NCI-H526 treated with DMSO at 0.1 percent for 48 hours (cell line): ENCODE measurements at regions not wholly inside any gene's neighbourhood (a gene's known extent, or its start where the extent isn't known, plus 50 kb on each side); places are given as distances from the start of the nearest gene placed in this dataset.
A peak's percentile ranks its signal among the peaks of the same experiment; 100 is the strongest.

Source experiments
- DNase-seq: peaks from one replicate; lab custom pipeline; 2025; lab: John Stamatoyannopoulos, UW

DNA sequence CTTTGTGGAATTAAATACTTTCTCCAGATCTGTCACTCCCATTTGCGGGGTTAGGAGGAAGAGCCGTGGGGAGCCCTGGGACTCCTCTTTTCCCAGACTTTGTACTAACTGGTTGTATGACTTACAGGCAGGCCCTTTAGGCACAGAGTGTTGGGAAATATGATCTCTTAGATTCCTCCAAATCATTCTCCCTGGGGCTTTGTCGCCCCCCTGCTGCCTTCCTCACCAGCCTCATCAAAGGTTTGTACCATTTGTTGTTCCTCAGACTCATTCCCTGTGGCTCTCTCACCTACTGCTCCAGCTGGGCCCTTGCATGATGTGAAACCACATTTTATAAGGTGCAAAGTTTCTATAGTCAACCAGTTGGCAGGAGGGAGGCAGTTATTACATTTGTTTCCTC lies 56.4 kb downstream of the CRYGS start:
- no peak for DNase-seq

- DNase-seq = no peak
Observed at GRCh38 chr3:186487037-186487436, 57.1 kb downstream of the CRYGS start.

GRCh38 chr3:186483611-186484340 lies 60.4 kb downstream of the CRYGS start:
- no peak for DNase-seq

- DNase-seq = no peak
Observed at GRCh38 chr3:186481526-186481925, 62.7 kb downstream of the CRYGS start.

GRCh38 chr3:186477876-186478275 lies 66.3 kb downstream of the CRYGS start:
- no peak for DNase-seq

DNA sequence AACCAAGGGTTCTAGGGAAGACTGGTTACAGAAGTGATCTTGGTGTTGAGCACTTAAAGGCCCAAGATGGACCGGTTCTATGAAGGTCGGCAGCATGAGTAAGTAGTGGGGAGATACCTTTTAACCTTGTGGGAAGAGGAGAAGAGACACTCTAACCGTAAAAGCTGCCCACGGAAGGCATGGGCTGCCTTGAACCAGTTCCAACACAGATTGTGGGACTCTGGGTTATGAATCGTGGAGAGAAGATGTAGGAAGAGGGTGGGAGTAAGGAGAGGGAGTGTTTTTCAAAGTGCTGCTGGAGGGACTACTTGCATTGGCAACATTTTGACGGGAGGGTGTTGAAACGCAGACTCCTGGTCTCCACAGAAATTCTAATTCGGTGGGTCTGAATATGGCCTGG lies 67.1 kb downstream of the CRYGS start:
- no peak for DNase-seq

- no peak for DNase-seq
Observed at GRCh38 chr3:186476541-186476940, 67.6 kb downstream of the CRYGS start.

DNA sequence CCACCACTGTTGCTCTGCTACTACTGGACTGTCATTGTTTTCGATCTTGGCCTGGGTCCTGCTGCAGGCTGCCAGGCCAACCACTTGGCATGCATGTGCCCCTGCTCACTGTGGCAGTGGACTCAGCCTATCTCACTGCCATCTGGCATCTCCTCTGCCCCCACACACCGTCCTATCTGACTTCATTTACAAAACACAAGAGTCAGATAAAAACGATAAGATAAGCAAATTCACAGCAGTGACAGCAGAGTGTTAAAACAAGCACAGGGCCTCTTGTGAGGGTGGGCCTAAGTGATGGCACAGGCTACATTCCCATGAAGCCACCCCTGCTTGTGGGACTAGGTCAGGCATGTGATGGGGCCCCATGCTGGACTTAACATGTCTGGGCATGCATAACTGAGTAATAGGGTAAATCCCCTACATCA lies 68.1 kb downstream of the CRYGS start:
- peak; percentile 16 for DNase-seq

DNA sequence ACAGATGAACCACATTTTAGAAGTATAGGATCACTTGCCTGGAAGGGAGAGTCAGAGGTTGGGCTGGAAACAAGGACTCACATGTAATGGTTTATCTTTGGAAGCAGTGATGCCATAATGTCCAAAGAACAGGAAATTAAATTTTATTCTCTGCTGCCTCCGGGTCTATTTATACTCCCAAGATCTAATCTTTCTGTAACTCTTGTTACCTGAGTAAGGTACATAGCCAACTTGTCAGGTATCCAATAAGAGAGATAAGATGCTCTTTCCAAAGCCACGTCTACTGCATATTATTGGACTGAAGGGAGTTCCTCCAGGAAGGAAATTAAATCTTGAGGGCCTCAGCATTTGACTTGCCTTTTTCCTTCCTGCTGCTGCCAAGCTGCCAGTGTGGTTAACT lies 71.0 kb downstream of the CRYGS start:
- DNase-seq = no peak

- no peak for DNase-seq
Observed at GRCh38 chr3:186472456-186473008, 71.6 kb downstream of the CRYGS start.

- no peak for DNase-seq
Observed at GRCh38 chr3:186471771-186472170, 72.4 kb downstream of the CRYGS start.

- no peak for DNase-seq
Observed at GRCh38 chr3:186469525-186469924, 74.7 kb downstream of the CRYGS start.

- DNase-seq = no peak
Observed at GRCh38 chr3:186467969-186468368, 76.2 kb downstream of the CRYGS start.

GRCh38 chr3:186466391-186466974 lies 77.7 kb downstream of the CRYGS start:
- no peak for DNase-seq

DNA sequence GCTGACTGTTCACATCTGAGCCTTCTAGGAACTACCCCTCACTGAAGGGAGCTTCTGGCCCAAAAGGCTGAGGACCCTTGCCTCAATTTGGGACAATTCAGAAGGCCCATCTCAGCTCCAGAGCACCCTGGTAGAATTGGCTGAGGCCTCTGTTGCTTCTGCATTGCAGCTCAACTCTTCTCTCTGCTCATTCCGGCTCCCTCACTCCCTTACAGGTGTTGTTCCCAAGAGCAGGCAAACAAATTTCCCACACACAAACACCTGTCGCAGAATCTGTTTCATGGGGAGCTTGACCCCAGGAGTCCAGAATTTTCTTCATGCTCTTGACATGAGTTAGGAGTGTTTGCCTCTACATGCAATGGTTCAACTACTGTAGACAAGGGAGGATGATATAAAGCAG lies 78.7 kb downstream of the CRYGS start:
- no peak for DNase-seq

GRCh38 chr3:186464424-186465093 lies 79.6 kb downstream of the CRYGS start:
- no peak for DNase-seq

GRCh38 chr3:186461141-186461540 lies 83.0 kb downstream of the CRYGS start:
- DNase-seq = no peak

GRCh38 chr3:186459108-186459467 lies 85.1 kb downstream of the CRYGS start:
- DNase-seq = no peak

DNA sequence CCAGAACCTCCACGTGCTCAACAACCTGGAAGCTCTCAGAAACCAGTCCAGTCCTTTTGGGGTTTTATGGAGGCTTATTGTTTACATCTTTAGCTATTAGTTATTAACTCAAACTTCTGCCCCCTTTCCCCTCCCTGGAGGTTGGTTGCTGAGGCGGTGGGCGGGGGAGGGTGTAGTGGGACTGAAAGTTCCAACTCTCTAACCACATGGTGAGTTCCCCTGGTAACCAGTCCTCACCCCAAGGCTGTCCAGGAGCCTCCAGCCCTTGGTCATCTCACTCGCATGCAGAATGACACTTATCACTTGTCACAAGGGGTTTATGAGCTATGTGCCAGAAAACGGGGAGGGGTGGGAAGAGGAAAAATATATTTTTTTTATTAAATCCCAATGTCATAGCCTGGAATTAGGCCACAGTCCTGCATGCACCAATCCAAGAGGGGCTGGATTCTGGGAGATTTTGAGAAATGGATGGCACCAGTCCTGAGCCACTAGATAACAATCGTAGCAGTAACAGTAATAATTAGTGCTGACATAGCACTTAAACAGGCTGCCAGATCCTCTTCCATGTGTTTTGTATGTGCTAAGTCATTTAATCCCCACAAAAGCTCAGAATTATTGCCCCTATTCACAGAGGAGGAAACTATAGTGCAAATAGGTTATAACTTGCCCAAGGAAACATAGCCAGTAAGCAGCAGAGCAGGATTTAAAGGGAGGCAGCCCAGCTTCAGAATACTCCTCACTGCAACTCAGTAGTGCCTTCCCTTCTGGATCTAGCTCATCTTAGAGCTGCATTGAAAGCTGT lies 85.7 kb downstream of the CRYGS start:
- no peak for DNase-seq

DNA sequence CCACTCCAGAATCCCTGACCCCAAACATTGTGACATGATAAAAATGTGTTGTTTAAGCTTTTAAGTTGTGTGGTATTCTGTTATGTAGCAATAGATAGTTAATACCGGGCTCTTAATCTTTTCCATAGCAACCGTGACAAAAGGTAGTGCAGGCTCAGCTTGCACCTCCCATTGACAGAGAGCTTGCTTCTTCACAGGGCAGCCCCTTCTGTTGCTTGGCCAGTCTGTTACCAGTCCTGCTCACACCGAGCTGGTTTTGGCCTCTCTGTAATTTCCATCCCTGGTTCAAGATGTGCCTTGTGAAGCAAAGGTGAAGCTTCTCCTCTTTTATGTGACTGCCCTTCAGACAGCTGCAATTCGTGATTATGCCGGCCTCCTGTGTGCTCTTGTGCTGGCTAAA lies 86.9 kb downstream of the CRYGS start:
- DNase-seq = no peak

DNA sequence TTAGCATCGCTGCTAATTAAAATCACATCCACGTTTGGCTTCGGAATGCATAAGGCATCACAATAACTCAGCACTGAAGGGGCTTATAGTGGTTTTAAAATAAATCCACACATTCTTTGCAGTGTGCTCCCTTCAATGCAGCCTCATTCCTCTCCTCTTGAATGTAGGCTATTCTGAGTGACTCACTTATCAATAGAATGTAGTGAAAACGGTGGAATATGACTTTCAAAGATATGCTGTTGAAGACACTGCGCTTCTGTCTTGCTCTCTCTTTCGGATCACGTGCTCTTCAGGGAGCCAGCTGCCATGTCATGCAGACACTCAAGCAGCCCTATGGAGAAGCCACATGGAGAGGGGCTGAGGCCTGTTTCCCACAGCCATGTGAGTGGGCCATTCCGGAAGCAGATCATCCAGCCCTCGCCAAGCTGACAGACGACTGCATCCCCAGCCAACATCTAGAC lies 87.4 kb downstream of the CRYGS start:
- no peak for DNase-seq
